M059J (cell line): ENCODE measurements at regions not wholly inside any gene's neighbourhood (a gene's known extent, or its start where the extent isn't known, plus 50 kb on each side); places are given as distances from the start of the nearest gene placed in this dataset.

ENCODE experiments used
- DNase-seq: peaks from one replicate; pipeline ENCODE4 v3.0.0-alpha.2; 2012; ENCODE audit warnings: low read depth

DNA sequence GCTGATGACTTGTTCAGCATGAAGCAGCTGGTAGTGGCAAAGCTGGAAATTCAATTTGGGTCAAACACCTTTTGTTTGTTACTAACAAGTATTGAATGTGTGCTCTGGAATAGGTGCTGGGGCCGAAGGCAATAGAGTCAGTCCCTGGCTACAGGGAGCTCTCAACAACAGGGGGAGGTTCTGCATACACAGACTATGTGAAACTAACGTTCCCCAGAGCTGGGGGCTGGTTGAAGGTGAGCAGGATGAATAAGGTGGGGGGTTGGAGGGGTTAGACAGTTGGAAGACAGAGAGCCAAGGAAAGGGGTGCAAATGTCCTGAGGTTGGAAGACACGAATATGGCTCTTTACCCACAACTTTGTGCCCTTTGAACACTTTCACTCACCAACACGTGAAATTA, 84.1 kb upstream of the PLPP4 start:
- DNase-seq, result no peak

DNA sequence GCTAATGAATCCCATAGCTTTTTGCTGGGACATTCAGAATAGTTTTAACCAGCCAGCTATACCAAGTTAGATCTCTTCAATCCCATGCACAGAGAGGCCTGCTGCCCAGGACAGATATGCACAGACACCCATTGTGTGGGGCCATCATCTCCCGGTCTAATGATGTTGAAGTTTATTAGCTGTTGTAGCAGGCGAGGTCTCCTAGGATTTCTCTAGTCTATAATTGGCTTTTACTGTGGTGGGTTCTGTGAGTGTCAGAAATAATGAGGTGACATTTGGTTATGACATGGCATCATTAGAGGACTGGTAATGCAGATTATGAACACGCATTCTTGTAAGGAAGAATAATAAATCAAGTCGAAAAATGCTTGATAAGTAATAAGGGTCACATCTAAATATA, 81.4 kb upstream of the PLPP4 start:
- no peak for DNase-seq

DNA sequence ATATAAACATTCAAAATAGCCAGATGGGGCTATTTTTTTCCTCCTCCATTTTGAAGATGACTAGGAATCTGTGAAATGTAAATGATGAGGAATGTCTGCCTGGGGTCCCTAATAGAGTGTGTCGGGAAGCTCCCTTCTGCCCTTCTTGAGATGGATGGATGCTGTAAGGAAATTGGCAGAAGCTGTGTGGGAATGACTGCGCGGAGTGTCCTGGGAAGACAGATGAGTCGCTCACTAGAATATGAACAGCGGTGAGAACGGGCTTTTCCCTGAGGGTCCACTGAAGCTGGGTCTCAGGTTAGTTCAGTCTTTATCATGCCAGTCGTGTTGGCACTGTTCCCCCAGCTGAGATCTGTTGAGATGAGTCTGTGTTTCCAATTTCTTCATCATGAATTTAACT, 75.1 kb upstream of the PLPP4 start:
- no peak for DNase-seq

DNA sequence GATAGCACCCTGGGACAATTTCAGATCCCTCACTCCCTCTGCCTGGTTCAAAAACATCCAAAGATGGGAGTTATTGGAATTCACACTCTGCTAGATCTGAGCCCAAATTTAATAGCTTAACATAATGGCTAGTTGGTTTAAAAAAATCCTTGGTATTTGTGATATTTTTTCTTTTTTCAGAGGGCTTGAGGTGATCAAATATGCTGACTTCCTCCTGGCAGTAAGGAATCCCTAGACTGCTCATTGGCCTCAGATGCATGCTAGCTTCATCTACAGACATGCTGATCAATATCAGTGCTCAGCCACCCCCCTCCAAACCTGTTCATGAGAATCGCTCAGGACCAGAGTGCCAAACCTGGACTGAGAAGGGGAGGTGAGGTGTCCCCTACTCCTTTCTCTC, 74.7 kb upstream of the PLPP4 start:
- no peak for DNase-seq

DNA sequence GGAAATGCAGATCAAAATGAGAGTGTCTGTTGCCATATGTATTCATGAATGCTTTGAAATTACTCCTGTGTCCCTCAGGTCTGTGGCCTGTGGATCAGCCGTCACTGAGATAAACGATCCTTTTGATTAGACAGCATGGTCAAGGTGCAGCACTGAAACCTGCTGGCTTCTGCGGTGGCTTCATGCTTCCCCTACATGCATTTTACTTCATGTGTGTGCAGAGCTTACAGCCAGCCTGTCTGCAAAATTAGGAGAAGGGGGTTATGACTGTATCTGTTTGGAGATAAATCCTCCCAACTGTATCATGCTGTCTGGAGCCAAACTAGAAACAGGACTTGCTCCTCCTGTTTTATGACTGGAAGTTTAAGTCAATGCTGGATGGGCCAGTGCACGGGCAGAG, 71.0 kb upstream of the PLPP4 start:
- peak; percentile 21 for DNase-seq

DNA sequence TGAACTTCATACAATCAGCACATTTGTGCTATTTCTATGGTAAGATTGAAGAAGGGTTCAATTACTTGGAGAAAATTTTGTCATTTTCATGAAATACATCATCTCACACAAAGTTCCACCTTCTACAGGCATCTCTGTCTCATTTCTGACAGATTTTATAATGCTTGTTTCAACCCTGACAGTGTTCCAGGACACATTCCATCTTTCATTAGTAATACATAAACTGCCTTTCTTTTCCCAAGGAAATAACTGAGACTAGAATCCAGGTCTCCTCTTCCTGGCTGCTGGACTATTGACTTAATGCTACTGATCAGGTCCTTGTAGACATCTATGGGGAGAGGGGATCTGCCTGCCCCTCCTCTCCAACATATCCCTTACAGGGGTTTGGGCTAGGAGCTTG, 70.1 kb upstream of the PLPP4 start:
- DNase-seq, result peak; percentile 37

DNA sequence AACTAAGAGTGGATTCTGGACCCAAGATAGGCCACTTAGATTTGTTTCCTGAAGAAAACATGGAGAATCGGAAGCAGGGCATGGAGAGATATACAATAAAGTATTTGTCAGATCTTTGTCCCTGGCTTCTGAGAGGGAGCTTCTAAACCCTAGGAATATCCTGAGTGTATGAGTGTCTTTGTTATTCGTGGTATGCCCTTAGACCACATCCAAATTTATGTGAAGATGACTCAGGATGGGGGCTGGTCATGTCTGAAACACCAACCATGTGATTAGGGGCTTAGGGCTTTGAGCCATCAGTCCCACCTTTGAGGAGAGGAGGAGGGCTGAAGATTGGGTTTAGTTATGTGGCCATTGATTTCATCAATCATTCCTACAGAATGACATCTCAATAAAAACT, 69.7 kb upstream of the PLPP4 start:
- peak; percentile 82 for DNase-seq

DNA sequence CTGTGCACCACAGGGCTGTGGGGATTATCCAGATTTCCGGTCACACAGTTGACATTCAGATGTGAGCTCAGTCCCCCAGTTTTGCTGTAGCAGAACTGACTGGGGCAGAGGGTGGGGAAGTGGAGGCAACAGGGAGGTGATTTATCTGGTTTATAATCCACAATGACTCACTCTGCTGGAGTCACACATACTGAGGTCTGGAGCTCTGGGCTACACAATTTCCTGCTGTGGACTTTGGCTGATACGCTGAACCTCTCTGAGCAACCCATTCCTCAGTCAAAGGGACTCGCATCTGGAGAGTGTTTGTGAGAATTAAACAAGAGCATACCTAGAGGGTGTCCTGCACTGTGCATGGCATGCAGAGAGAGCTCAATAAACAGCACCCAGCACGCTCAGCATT, 64.8 kb upstream of the PLPP4 start:
- peak; percentile 52 for DNase-seq

DNA sequence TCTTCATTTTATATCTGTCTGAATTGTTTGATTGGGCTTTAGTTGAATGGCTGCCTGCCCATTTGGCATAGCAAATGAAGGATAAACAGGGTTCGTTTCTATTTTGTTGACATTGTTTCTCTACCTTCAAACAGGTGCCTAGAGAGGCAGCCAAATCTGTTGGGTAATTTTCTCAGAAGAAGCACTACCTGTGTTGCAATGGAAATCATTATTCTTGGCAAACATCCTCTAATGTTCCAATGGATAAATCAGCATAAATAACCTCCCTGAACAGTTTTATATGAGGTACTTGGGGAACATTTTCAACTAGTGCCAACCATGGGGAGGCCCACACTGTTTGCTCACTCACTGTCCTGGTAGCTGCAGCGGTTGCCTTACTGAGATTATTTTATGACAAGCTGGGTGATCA, 64.4 kb upstream of the PLPP4 start:
- DNase-seq, result no peak

DNA sequence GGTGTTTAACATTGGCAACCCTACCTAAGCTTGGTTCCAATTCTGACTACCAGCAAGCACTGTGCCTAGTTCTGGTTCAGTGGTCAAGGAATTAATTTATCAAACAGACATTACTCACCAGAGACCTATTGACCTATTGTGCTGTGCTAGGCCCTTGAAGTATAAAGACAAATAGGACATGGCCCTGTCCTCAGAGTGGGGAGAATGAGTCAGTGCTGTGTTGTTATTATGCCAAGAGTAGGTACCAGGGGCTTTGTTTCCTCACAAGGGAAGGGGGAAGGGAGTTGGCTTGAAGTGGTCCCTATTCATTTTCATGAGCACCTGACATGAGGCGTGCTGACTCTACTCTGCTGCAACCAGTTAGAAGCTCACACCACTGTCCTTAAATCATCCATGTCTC, 62.6 kb upstream of the PLPP4 start:
- peak; percentile 85 for DNase-seq

DNA sequence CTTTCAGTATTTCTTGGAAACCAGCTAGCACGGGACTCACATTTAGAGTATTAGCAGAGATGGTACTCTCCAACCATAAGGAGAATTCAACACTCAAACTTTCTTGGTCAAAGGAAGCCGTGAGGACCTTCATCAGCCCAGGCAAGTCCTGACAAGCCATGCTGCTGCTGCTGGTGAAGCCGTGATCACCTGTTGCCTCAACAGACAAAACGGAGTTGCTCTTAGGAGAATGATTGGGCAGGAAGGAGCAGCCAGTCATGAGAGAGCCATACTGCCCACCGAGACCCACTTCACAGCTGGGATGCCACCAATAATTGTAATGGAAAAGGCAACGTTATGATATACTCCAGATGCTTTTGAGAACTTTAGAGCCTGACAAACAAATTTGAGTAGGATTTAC, 60.8 kb upstream of the PLPP4 start:
- DNase-seq, result no peak

DNA sequence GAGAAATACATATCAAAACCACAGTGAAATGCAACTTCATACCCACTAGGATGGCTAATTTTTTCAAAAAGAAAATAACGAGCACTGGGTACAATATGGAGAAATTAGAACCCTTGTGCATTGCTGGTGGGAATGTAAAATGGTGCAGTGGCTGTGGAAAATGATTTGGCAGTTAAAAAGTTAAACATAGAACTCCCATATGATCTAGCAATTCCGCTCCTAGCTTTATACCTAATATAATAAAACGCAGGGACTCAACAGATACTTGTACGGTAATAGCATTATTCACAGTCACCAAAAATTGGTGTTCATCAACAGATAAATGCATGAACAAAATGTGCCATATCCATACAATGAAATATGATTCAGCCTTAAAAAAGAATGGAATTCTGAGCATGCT, 58.8 kb upstream of the PLPP4 start:
- no peak for DNase-seq

DNA sequence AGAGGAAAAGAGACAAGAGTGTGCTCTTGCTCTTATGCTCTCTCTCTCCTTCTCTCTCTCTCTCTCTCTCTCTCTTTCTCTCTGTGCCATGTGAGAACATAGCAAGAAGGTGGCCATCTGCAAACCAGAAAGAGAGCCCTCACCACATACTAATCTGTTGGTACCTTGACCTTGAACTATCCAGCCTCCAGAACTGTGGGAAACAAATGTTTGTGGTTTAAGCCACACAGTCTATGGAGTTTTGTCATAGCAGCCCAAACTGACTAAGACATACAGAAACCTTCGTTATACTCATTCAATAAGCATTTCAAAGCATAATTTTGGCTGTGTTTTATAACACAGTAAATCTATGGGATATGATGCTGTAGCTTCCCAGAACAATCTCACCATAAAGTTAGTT, 56.4 kb upstream of the PLPP4 start:
- peak; percentile 86 for DNase-seq

DNA sequence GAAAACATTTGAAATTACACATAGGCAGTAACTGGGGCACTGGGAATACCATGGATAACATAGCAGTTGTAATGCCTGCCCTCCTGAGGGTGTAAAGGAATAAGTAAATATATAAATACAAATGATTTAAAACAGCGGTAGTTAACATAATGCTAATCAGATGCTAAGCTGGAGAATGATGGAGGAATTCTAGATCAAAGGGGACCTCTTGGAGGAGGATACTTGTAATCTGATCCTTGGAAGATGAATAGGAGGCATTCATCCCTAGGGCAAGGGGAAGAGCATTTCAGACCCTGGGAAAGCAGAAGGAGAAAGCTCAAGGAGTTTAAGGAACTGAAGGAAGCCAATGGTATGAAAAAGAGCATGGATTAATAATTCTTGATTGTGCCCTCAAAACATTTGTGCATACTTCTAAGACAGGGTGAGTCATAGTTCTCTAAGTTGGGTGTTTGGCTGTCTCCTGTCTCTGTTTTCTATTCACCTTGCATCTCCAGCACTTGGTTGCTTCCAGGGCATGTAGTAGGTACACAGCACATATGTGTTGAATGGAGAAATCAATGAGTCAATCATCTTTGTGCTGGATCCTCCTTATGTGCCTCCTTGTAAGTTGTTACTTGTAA, 54.8 kb upstream of the PLPP4 start:
- DNase-seq, result peak; percentile 60

DNA sequence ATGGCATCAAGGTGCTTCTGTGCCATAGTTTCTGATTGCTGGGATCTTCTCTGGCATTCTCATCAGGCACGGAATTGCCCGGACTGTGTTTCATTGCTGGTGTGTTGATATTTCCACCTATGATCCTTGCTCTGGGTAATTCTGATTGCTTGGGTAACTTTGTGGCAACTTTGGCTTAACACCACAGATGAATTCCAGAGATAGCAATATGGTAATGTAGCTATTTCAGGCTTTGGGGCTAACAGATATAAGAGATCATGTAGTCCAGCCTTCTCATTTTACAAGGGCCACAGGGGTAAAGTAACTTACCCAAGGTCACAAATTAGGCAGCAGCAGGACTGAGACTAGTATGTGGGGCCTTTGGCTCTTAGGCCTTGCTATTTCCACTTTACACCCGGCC, 53.9 kb upstream of the PLPP4 start:
- DNase-seq, result peak; percentile 87

DNA sequence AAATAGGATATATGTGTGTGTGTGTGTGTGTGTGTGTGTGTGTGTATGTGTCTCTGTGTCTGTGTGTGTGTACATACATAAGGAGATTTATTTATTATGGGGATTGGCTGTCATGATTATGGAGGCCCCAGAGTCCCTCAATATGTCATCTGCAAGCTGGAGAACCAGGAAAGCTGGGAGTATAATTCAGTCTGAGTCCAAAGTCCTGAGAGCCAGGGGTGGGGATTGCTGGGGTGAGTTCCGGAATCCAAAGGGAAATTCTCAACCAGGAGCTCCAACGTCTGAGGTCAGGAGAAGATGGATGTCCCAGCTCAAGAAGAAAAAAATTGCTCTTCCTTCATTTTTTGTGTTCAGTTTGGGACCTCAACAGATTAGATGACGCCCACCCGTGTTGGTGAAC, 50.7 kb upstream of the PLPP4 start:
- DNase-seq, result no peak
